C4-2B (cell line): ENCODE measurements at regions not wholly inside any gene's neighbourhood (a gene's known extent, or its start where the extent isn't known, plus 50 kb on each side); places are given as distances from the start of the nearest gene placed in this dataset.

ENCODE experiments used
- ZFX ChIP-seq: fragments of 450-650 bp; IDR thresholded peaks from 2 replicates; pipeline ENCODE4 v1.6.1; 2017
- TF ChIP-seq, protein P1 (sequence below): fragments of 450-650 bp; conservative IDR thresholded peaks from 2 replicates; pipeline ENCODE4 v1.5.1; 2017; ENCODE audit warnings: mild to moderate bottlenecking

- TF ChIP-seq, protein P1, sequence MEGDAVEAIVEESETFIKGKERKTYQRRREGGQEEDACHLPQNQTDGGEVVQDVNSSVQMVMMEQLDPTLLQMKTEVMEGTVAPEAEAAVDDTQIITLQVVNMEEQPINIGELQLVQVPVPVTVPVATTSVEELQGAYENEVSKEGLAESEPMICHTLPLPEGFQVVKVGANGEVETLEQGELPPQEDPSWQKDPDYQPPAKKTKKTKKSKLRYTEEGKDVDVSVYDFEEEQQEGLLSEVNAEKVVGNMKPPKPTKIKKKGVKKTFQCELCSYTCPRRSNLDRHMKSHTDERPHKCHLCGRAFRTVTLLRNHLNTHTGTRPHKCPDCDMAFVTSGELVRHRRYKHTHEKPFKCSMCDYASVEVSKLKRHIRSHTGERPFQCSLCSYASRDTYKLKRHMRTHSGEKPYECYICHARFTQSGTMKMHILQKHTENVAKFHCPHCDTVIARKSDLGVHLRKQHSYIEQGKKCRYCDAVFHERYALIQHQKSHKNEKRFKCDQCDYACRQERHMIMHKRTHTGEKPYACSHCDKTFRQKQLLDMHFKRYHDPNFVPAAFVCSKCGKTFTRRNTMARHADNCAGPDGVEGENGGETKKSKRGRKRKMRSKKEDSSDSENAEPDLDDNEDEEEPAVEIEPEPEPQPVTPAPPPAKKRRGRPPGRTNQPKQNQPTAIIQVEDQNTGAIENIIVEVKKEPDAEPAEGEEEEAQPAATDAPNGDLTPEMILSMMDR = no peak
- no peak for TF ChIP-seq ZFX
These were observed 83.2 kb upstream of the IRX4 start for GRCh38 chr5:1965925-1966324.
